Inflammatory macrophage (primary cell): ENCODE measurements at regions not wholly inside any gene's neighbourhood (a gene's known extent, or its start where the extent isn't known, plus 50 kb on each side); places are given as distances from the start of the nearest gene placed in this dataset.
A peak's percentile ranks its signal among the peaks of the same experiment; 100 is the strongest.

ENCODE experiments used
- DNase-seq, 2 donors: peaks; one replicate each; pipeline ENCODE4 v3.0.0-alpha.2; 2020 to 2022

- no peak for DNase-seq
Measured at GRCh38 chr6:14645841-14646240, 528.3 kb downstream of the CD83 start.

- no peak for DNase-seq
Measured at GRCh38 chr6:14646371-14646770, 528.8 kb downstream of the CD83 start.

- no peak for DNase-seq
Measured at GRCh38 chr6:14647357-14647756, 529.8 kb downstream of the CD83 start.

GRCh38 chr6:14652536-14652935, 535.0 kb downstream of the CD83 start:
- DNase-seq, result no peak

- DNase-seq, result no peak
Measured at GRCh38 chr6:14655201-14656061, 537.9 kb downstream of the CD83 start.

- DNase-seq, result peak in 1 of 2 donors; percentile 31
Measured at GRCh38 chr6:14656078-14656521, 538.5 kb downstream of the CD83 start.

- DNase-seq, result peak in 1 of 2 donors; percentile 48
Measured at GRCh38 chr6:14656649-14657048, 539.1 kb downstream of the CD83 start.

GRCh38 chr6:14658030-14658429, 540.5 kb downstream of the CD83 start:
- no peak for DNase-seq

GRCh38 chr6:14658886-14659561, 541.5 kb downstream of the CD83 start:
- peak; percentile 45 to 48 for DNase-seq

- no peak for DNase-seq
Measured at GRCh38 chr6:14659841-14660240, 542.3 kb downstream of the CD83 start.

GRCh38 chr6:14660806-14661579, 543.4 kb downstream of the CD83 start:
- peak; percentile 46 to 69 for DNase-seq

GRCh38 chr6:14661691-14662090, 544.1 kb downstream of the CD83 start:
- DNase-seq, result no peak

- DNase-seq, result no peak
Measured at GRCh38 chr6:14664112-14664601, 546.6 kb downstream of the CD83 start.

- DNase-seq, result peak; percentile 23 to 61
Measured at GRCh38 chr6:14664621-14665315, 547.2 kb downstream of the CD83 start.

GRCh38 chr6:14665827-14666724, 548.5 kb downstream of the CD83 start:
- DNase-seq, result peak; percentile 97 to 99

- no peak for DNase-seq
Measured at GRCh38 chr6:14670806-14671205, 553.2 kb downstream of the CD83 start.

GRCh38 chr6:14671261-14671681, 553.7 kb downstream of the CD83 start:
- no peak for DNase-seq

- DNase-seq, result no peak
Measured at GRCh38 chr6:14671937-14672336, 554.4 kb downstream of the CD83 start.

GRCh38 chr6:14673201-14673600, 555.6 kb downstream of the CD83 start:
- DNase-seq, result no peak

GRCh38 chr6:14674458-14674857, 556.9 kb downstream of the CD83 start:
- DNase-seq, result peak in 1 of 2 donors; percentile 43
